ENCODE measurements at regions not wholly inside any gene's neighbourhood (a gene's known extent, or its start where the extent isn't known, plus 50 kb on each side); places are given as distances from the start of the nearest gene placed in this dataset.

DNA sequence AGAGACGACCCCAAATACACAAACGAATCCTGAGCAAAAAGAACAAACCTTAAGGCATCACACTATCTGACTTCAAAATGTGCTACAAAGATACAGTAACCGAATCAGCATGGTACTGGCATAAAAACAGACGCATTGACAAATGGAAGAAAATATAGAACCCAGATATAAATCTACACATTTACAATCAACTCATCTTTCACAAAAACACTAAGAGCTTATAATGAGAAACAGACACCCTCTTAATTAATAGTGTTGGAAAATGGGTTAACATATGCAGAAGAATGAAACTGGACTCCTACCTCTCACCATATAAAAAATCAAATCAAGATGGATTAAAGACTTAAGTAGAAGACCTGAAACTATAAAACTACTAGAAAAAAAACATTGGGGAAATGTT is 130.3 kb upstream of the DCBLD2 start:
- TF ChIP-seq, protein P1, sequence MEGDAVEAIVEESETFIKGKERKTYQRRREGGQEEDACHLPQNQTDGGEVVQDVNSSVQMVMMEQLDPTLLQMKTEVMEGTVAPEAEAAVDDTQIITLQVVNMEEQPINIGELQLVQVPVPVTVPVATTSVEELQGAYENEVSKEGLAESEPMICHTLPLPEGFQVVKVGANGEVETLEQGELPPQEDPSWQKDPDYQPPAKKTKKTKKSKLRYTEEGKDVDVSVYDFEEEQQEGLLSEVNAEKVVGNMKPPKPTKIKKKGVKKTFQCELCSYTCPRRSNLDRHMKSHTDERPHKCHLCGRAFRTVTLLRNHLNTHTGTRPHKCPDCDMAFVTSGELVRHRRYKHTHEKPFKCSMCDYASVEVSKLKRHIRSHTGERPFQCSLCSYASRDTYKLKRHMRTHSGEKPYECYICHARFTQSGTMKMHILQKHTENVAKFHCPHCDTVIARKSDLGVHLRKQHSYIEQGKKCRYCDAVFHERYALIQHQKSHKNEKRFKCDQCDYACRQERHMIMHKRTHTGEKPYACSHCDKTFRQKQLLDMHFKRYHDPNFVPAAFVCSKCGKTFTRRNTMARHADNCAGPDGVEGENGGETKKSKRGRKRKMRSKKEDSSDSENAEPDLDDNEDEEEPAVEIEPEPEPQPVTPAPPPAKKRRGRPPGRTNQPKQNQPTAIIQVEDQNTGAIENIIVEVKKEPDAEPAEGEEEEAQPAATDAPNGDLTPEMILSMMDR (IDR thresholded peaks at IDR 0.05) = no peak
- H3K36me3 Mint-ChIP-seq (ENCODE audit: low read depth) = no peaks in the 10 kb centered on the region
- DNase-seq (no peak), ATAC-seq (no peak)
- H3K27me3 Mint-ChIP-seq = peaks cover 2% of the 10 kb centered on the region
- H3K4me3 Mint-ChIP-seq = no peak overlapping the region
- H3K9me3 Mint-ChIP-seq = peaks cover 3% of the 10 kb centered on the region
- ChIA-PET CTCF (no interaction called here), POLR2A (no interaction called here)
- no peaks in the 10 kb centered on the region for H3K4me1 Mint-ChIP-seq (ENCODE audit: low read depth)
- intact Hi-C loops (cut with micrococcal nuclease) = no loop called here
- no peak overlapping the region for H3K27ac Mint-ChIP-seq

DNA sequence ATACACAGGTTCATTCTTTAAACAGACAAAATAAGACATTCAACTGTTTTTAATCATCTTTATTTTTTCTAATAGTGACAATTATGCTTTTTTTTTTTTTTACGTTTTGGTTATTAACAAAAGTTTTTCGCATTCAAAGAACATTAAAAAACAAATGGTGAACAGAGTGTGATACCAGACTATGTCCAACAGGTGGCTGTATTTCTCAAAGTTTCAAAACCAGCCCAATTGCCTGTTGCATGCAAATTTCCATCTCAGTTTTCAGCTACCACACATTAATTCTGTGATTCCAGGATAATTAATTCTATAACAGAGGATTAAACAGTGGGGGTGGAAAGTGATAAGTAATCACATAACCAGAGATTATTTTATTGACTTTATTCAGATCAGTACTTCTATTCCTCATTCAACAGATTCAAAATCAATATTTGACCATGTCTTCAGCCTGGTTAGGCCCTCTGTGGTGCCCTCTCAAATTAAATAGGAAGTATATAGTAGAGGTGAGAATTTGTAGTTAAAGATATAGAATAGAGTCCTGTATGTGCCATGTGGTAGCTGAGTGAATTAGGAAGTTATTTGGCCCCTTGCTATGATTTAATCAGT is 122.2 kb upstream of the DCBLD2 start:
- no peak for ATAC-seq
- intact Hi-C loops (cut with micrococcal nuclease) = loop anchor here (5.0 to 10.0 kb wide), 2 partner anchors 149 to 731 kb away; no protein-coding TSS in a partner anchor
- Mint-ChIP-seq H3K4me3 (no peak overlapping the region), H3K27me3 (peaks cover 2% of the 10 kb centered on the region), H3K9me3 (peaks cover 3% of the 10 kb centered on the region), H3K27ac (no peak overlapping the region), H3K36me3 (ENCODE audit: low read depth) (no peaks in the 10 kb centered on the region), H3K4me1 (ENCODE audit: low read depth) (no peaks in the 10 kb centered on the region)
- no peak for DNase-seq
- TF ChIP-seq, protein P1 (IDR thresholded peaks at IDR 0.05) = peak; percentile 65
- CTCF ChIA-PET = interaction anchor here (0.6 to 1.6 kb wide), 9 partner anchors 17 to 733 kb away, joined by 3 to 6 read pairs (median 4); no protein-coding TSS in a partner anchor
- POLR2A ChIA-PET = no interaction called here

DNA sequence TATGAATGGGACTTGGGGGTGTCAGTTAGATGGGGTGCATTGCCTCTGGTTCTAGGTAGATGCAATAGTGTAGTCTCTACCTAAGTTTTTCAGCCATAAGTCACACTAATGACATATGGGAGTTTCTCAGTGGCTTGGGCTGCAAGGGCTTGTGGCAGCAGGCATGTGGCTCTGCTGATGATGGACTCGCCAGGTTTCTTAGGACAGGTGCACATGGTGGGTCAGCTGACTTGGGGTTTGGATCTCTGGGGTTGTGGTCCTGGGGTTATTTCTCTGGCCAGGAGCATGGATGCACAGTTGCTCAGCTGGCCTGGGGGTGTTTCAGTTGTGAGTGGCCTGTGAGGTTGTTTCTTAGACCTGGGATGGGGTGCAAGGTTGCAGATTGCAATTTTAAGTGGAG is 120.0 kb upstream of the DCBLD2 start:
- no peak for DNase-seq
- no peaks in the 10 kb centered on the region for H3K9me3 Mint-ChIP-seq
- H3K4me1 Mint-ChIP-seq (ENCODE audit: low read depth) = no peaks in the 10 kb centered on the region
- ATAC-seq = no peak
- CTCF ChIA-PET = interaction anchor here (1.0 kb wide), 1 partner anchor 152 kb away, joined by 3 read pairs; no protein-coding TSS in a partner anchor
- H3K36me3 Mint-ChIP-seq (ENCODE audit: low read depth) = no peaks in the 10 kb centered on the region
- H3K27me3 Mint-ChIP-seq = no peaks in the 10 kb centered on the region
- POLR2A ChIA-PET = no interaction called here
- H3K4me3 Mint-ChIP-seq = no peak overlapping the region
- intact Hi-C loops (cut with micrococcal nuclease) = loop anchor here (5.0 to 10.0 kb wide), 2 partner anchors 151 to 733 kb away; no protein-coding TSS in a partner anchor
- no peak overlapping the region for H3K27ac Mint-ChIP-seq
- TF ChIP-seq, protein P1 (IDR thresholded peaks at IDR 0.05) = no peak

DNA sequence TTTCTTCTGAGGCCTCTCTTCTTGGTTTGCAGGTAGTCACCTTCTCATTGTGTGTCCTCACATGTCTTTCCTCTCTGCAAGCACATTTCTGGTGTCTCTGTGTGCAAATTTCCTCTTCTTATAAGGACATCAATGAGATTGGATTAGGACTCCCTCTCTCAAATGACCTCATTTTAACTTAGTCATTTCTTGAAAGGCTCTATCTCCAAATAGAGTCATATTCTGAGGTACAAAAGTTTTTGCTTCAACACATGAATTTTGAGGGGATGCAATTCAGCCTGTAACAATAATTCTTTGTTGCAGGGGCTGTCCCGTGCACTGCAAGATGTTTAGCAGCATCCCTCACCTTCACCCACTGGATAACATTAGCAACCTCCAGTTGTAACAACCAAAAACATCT is 115.0 kb upstream of the DCBLD2 start:
- TF ChIP-seq, protein P1 (IDR thresholded peaks at IDR 0.05) = no peak

DNA sequence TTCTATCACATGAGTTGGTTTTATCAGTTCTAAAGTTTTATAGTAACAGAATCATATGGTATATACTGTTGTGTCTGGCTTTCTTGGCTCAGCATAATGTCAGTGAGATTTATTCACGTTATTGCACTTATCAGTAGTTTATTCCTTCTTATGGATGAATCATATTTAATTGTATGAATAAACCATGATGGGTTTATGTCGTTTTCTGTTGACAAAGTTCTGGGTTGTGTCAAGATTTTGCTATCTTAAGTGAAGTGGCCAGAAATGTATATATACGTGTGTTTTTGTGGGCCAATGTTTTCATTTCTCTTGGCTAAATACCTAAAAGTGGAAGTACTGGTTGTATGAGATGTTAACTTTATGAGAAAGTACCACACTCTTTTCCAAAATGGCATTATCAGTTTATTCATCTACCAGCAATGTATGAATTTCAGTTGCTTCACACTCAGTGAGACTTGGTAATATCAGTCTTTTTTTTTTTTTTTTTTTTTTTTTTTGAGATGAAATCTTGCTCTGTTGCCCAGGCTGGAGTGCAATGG is 112.4 kb upstream of the DCBLD2 start:
- no peak overlapping the region for H3K27ac Mint-ChIP-seq

More for the DNA sequence above, 115.0 kb upstream of the DCBLD2 start:
- H3K27ac Mint-ChIP-seq = no peak overlapping the region
- no peaks in the 10 kb centered on the region for H3K27me3 Mint-ChIP-seq
- ATAC-seq (no peak), DNase-seq (no peak)
- ChIA-PET CTCF (no interaction called here), POLR2A (no interaction called here)
- no peak overlapping the region for H3K4me3 Mint-ChIP-seq
- no peaks in the 10 kb centered on the region for H3K4me1 Mint-ChIP-seq (ENCODE audit: low read depth)
- no peaks in the 10 kb centered on the region for H3K36me3 Mint-ChIP-seq (ENCODE audit: low read depth)
- intact Hi-C loops (cut with micrococcal nuclease) = no loop called here
- H3K9me3 Mint-ChIP-seq = no peaks in the 10 kb centered on the region

More for the DNA sequence above, 112.4 kb upstream of the DCBLD2 start:
- Mint-ChIP-seq H3K9me3 (no peaks in the 10 kb centered on the region), H3K4me3 (no peak overlapping the region), H3K27me3 (no peaks in the 10 kb centered on the region), H3K36me3 (ENCODE audit: low read depth) (no peaks in the 10 kb centered on the region), H3K4me1 (ENCODE audit: low read depth) (no peaks in the 10 kb centered on the region)
- intact Hi-C loops (cut with micrococcal nuclease) = no loop called here
- no peak for ATAC-seq
- TF ChIP-seq, protein P1 (IDR thresholded peaks at IDR 0.05) = no peak
- DNase-seq = no peak
- ChIA-PET CTCF (no interaction called here), POLR2A (interaction anchor here (0.5 kb wide), 1 partner anchor 559 kb away, joined by 3 read pairs; no protein-coding TSS in a partner anchor)
